GM19035 (cell line): ENCODE measurements at regions not wholly inside any gene's neighbourhood (a gene's known extent, or its start where the extent isn't known, plus 50 kb on each side); places are given as distances from the start of the nearest gene placed in this dataset.
"Not testable (repeated sequence)": the region's sequence is repeated elsewhere in the genome, so short reads cannot be mapped to it uniquely, and the experiment has no call there.

Source experiments
- ATAC-seq: cut with Tn5 transposase; IDR thresholded peaks from one replicate; pipeline ENCODE4 v1.9.1; 2021; ENCODE audit not compliant: unreplicated experiment

- ATAC-seq = no peak
Observed at GRCh38 chr4:66568431-66568830, 898.1 kb upstream of the EPHA5 start.

- ATAC-seq = no peak
Observed at GRCh38 chr4:66568001-66568400, 897.7 kb upstream of the EPHA5 start.

- no peak for ATAC-seq
Observed at GRCh38 chr4:66567551-66567950, 897.3 kb upstream of the EPHA5 start.

- ATAC-seq = no peak
Observed at GRCh38 chr4:66565801-66566200, 895.5 kb upstream of the EPHA5 start.

GRCh38 chr4:66564901-66565651 lies 894.8 kb upstream of the EPHA5 start:
- no peak for ATAC-seq

- ATAC-seq = no peak
Observed at GRCh38 chr4:66562276-66562806, 892.1 kb upstream of the EPHA5 start.

- not testable (repeated sequence) for ATAC-seq
Observed at GRCh38 chr4:66561465-66562053, 891.3 kb upstream of the EPHA5 start.

- ATAC-seq = no peak
Observed at GRCh38 chr4:66558651-66559050, 888.4 kb upstream of the EPHA5 start.

GRCh38 chr4:66556651-66557278 lies 886.5 kb upstream of the EPHA5 start:
- no peak for ATAC-seq

- no peak for ATAC-seq
Observed at GRCh38 chr4:66555301-66555700, 885.0 kb upstream of the EPHA5 start.

- no peak for ATAC-seq
Observed at GRCh38 chr4:66554826-66555225, 884.5 kb upstream of the EPHA5 start.

GRCh38 chr4:66545301-66545700 lies 875.0 kb upstream of the EPHA5 start:
- ATAC-seq = not testable (repeated sequence)

- no peak for ATAC-seq
Observed at GRCh38 chr4:66544281-66544680, 874.0 kb upstream of the EPHA5 start.

- ATAC-seq = no peak
Observed at GRCh38 chr4:66539745-66540144, 869.5 kb upstream of the EPHA5 start.

GRCh38 chr4:66524781-66525180 lies 854.5 kb upstream of the EPHA5 start:
- no peak for ATAC-seq

- ATAC-seq = no peak
Observed at GRCh38 chr4:66522244-66522643, 852.0 kb upstream of the EPHA5 start.

GRCh38 chr4:66516940-66517339 lies 846.7 kb upstream of the EPHA5 start:
- ATAC-seq = no peak

- ATAC-seq = no peak
Observed at GRCh38 chr4:66506985-66507384, 836.7 kb upstream of the EPHA5 start.

- ATAC-seq = no peak
Observed at GRCh38 chr4:66501997-66502396, 831.7 kb upstream of the EPHA5 start.

GRCh38 chr4:66490729-66491128 lies 820.4 kb upstream of the EPHA5 start:
- ATAC-seq = no peak

- no peak for ATAC-seq
Observed at GRCh38 chr4:66489783-66490452, 819.6 kb upstream of the EPHA5 start.

- no peak for ATAC-seq
Observed at GRCh38 chr4:66489370-66489769, 819.1 kb upstream of the EPHA5 start.
